ENCODE measurements at regions not wholly inside any gene's neighbourhood (a gene's known extent, or its start where the extent isn't known, plus 50 kb on each side); places are given as distances from the start of the nearest gene placed in this dataset.

DNA sequence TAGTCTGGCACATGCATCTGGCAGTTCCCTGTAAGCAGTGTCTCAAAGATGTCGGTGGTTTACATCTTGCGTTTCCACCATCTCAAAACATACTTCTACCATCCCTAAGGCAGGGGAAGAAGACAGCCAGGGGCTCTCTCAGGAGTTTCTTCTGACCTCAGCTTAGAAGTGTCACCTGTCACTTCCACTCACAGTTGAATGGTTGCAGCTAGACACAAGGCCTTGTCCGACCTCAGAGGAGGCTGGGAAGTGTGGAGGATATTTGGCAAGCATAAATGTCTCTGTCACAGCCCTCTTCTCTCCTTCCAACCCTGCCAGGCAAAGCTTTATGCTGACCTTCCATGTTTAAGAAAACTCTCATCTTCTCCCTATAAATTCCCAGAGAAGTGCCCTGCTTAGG lies 193.3 kb downstream of the HERPUD2 start:
- no peak for DNase-seq (ENCODE audit: low spot score)

DNA sequence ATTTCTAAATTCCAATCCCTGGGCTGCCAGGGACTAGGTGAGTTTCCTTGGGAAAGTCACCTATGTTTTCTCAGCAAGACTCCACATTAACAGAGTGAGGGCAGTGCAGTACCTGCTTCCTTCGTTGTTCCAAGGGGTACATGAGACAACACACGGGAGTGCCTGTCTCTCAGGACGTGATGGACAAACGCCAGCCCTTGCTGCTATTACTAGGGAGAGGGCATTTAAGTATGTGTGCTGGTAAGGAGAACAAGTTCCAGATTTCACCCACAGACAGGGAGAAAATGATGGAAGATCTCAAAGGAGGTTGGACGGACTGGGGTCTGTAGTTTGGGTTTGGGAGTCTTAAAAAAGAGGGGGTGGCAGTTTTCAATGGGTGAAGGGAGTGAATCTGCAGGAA lies 195.7 kb downstream of the HERPUD2 start:
- no peak for DNase-seq (ENCODE audit: low spot score)

DNA sequence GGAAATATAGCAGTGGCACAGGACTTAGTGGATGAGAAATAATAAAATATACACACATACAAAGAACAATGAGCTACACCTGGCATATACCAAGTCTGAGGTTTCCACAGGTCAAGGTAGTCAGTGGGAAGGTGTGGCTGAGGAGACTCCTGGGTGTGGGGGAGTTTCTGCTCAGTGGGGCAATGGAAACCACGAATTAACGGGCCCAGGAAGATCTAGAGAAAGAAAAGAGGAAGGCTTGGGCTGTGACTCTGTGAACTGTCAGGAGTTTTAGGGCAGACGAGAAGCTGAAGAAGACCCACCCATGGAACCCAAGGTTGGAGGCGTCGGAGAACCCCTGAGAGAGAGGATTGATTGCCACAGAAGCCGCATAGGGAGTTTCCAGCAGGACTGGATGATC lies 196.5 kb downstream of the HERPUD2 start:
- no peak for DNase-seq (ENCODE audit: low spot score)

DNA sequence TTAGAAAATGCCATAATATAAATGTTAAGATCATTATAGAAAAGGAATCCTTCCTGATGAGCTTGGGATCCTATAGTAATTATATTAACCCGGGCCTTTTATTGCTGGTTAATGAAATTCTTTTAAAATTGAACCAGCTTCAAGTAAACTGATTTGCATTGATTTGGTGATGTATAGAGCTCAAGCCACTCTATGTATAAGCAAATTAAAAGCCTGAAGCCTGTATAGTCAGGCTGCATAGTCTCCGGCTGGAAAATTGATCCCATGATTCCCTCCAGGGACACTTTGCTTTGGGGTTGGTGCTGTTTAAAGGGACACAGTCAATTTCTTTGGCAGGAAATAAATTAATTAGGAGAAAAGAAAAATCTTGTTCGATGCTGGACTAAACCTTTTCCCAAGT lies 199.1 kb downstream of the HERPUD2 start:
- no peak for DNase-seq (ENCODE audit: low spot score)

DNA sequence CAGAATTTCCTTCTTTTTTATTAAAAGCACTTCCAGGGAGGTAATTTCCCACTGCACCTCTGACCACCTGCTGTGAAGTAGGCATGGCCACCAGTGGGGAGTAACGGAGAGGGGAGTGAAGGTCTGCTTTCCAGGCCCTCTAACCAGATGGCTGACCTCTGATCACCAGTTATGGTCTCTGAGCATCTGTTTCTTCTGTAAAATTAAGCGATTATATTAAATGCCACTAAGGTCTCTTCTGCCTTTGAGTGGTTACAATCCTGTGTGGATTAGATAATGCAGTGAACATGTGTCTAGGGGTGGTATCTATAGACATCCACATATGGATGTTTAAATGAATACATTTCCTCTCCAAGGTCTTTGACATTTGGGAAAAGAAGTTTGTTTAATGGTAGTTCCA lies 199.6 kb downstream of the HERPUD2 start:
- DNase-seq (ENCODE audit: low spot score): no peak

DNA sequence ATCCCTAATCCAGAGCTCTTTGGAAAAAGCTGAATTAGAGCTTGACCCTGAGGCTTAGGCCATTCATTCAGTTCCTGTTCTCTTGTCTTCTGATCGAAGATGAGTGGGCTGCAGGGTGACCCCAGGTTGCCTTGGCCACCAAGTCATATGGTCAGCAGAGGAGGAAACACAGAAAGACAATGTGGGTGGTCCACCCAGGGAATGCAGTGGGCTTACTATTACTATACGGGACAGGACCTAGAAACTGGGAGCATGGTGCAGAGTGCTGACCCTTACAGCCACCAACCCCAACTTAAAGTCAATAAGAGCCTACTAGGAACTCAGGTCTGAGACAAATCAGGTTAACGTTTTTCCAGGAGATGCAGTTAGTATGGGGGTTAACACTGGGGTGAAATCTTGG lies 200.5 kb downstream of the HERPUD2 start:
- no peak for DNase-seq (ENCODE audit: low spot score)

DNA sequence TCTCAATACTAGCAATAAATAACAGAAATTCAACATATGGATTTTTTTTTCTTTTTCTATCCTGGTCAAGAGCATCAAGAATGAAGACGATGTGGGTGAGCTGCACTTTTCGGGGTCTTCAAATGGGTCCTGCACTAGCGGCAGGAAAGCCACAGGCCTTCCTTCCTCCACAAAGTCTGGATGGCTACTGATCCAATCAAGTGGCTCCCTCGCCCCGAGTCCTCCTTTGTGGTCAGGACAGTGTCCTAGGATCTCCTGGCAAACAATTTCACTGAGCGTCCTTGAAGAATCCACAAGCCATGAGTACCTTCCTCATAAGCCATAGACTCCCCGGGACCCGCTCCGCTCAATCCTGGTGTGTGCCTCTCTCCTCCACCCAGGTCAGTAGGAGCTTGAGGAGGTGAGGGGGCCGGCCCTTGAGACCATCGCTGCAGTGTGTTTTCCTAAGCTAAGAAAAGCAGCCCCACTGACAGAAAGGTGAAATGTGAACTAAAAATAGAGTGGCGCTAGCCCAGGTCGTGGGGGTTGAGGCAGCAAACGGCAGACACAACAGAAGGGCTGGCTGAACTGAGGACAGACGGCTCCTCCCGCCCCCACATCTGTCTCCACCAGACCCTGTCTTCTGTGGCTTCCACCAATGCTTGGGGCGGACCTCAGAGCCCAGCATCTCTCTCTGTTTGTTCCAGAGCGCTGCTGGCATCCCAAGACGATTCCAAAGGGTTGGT lies 202.3 kb downstream of the HERPUD2 start:
- no peak for DNase-seq (ENCODE audit: low spot score)

DNA sequence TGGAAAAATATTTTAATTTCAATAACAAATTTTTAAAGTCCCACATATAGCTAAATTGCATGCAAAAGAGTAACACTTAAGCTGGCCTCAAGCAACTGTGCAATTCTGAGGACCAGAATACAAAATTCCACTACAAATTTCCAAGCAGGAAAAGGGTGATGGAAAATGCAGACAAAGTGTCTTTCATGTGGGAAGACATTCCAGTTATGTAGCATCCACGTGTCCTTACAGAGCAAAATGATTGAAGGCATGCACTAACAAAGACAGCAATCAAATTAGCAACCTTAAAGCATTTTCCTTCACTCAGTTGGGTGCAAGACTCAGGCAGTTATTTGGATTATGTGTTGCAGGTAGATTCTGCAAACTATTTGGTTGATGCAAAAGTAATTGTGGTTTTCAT lies 203.7 kb downstream of the HERPUD2 start:
- DNase-seq (ENCODE audit: low spot score): no peak

DNA sequence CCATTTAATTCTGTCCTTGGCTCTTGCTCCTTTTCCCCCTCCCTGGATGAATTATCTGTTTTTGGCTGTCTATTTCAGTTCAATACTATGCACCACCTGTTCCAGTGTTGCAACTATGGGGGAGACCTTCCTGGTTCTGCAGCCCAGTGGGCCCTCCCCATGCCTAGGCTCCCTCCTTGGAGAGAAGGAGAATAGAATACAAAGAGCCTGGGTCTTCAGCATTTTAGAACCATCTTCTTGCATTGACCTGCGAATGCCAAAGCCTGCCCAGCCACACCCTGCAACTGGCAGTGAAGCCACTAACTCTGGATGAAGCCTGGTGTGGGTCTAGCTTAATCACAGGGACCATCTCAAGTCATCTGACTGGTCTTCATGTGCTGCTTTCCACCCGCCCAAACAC lies 207.1 kb downstream of the HERPUD2 start:
- no peak for DNase-seq (ENCODE audit: low spot score)

DNA sequence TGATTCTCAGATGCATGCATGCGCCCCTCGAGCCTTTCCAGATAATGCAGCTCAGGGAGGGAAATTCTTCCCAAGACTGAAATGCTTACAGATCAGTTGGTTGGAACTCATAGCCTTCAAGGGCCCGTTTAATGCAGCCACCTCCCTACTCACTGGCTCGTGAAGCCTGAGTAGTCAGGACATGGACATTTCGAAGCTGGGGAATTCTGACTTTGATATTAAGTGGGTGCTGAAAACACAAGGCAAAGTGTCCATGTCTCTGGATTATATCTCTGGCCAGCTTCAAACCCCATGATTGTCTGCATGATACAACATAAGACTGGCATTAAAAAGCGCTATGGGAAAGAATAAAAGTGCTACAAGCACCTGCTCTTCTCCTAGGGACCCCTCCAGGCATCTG lies 207.5 kb downstream of the HERPUD2 start:
- no peak for DNase-seq (ENCODE audit: low spot score)

DNA sequence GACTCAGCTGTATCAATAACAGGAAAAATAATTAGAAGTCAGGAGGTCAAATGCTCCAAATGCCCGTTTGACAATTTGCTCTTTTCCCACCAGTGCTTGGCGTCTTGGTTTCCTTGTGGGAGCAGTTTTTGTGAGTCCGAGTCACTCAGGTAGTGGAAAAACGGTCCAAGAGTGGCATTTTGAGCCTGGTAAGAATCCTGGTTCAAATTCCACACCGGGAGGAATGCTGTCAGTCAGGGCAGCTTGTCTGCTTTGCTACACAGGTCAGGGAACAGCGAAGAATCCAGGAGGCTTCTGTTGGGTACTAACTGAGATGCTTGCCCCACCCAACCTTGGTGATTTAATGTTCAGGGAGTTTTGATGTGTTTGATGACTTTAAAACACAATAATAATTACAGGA lies 209.5 kb downstream of the HERPUD2 start:
- DNase-seq (ENCODE audit: low spot score): no peak

DNA sequence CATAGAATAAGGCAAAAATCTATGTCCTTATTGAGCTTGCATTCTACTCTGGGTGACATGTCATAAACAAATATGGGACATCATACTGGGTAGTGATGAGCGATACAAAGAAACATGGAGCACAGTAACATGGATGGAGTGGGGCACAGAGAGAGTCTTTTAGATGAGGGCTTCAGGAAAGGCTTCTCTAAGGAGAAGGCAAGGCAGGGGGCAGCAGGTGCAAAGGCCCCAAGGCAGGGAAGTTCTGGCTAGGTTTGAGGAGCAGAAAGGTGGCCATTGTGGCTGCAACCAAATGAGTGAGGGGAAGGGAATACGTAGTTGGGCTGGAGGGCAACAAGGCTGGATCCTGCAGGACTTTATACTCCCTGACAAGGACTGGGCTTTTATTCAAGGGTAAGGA lies 211.4 kb downstream of the HERPUD2 start:
- DNase-seq (ENCODE audit: low spot score): no peak

DNA sequence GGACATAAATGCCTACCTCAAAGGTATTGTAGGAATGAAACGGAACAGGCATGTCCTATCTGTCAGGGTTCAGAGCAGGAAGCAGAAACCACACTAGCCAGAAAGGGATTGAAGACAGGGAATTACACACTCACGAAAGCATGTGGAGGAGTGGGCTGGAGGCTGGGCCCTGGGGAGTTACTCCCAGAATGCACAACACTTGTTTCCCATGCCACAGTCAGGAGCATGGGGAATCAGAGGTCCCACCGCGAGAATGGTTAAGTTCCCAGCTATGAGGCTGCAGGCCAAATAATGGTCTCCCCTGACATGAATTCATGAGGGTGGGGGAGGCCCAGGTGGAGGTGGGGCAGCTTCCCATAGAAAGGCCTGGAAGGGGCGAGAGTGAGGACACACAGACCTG lies 212.7 kb downstream of the HERPUD2 start:
- no peak for DNase-seq (ENCODE audit: low spot score)

DNA sequence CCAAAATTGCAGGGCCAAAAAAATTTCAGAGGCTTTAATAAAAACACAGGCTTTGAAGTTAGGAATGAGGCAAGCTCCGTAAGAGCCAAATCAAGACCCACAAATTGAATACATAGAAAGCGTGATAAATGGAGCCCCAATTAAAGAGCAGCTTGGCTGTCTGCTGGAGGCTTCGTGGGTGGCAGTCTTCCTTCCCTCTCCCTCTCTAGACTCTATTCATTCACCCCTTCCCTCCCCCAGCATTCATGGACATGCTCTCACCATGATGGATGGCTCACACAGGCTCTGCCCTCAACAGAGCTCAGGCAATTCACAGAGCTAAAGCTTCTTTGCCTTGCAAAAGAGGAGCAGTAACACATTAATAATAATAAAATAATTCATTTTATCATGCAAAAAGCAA lies 214.1 kb downstream of the HERPUD2 start:
- no peak for DNase-seq (ENCODE audit: low spot score)

DNA sequence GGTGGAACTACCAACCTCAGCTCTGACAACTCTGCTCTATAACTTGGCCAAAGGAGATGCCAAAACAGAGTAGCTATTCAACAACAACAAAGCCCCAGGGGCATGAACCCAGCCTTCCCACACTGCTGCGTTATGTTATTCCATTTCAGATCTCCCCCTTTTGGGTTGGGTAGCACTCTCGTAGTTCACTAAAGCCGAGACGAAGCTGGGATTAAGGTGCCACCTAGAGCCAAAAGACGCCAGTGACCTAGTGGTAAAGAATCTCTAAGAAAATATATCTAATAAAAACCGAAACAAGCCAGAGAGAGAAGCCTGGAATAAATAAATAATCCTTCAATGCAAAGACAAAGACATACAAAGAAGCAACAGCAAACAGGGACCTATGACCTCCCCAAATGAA lies 217.3 kb downstream of the HERPUD2 start:
- no peak for DNase-seq (ENCODE audit: low spot score)

DNA sequence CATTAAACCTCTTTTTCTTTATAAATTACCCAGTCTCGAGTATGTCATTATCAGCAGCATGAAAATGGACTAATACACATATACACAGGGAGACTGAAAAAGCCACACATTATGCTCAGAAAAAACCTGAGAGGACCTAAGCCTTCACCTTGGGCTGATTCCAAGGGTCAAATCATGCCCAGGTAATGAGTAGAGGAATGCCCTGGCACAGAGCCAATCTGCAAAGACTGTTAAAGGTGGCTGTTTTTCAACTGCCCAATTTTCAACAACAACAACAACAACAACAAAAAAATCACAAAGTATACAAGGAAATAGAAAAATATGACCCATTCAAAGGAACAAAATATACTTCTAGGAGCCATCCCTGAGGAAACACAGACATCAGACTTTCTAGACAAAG lies 220.2 kb upstream of the TBX20 start:
- no peak for DNase-seq (ENCODE audit: low spot score)

DNA sequence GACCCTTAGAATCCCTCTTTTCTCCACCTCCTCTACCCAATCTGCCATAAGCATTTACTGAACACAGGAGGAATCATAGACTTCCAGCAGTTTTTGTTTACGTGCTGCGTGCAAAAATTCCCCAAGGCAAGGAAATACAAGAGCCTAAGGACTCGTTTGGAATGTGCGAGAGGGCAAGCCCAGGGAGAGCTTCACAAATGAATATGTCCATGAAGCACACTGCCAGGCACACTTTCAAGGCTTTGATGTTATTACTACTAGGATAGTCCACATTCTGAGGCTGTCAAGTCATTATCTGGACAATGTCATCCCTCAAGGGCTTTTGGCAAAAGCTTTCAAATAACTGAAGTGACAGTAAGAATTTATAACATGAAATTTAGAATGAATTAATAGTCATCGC lies 214.7 kb upstream of the TBX20 start:
- DNase-seq (ENCODE audit: low spot score): no peak

DNA sequence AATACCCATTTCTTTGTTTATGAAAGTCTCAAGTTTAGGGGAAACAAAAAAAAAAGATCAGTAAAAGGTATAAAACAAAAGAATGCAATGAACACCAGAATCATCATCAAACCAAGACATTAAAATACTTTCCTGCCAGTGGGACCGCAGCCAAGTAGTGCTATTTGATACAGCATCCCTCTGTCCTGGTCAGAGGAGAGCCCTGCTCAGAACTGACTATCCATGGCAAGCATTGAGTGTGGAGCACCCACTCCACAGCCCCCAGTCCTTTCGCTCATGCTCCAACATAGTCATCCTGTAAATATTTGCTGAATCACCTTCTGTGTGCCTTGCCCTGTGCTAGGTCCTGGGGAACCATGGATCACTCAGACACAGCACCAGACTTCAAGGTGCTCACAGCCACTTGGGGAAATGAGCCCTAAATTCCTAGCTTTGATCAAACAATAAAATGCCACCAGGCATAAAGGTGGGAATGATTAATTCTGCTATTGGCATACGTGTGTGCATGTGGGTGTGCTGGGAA lies 213.6 kb upstream of the TBX20 start:
- DNase-seq (ENCODE audit: low spot score): no peak

DNA sequence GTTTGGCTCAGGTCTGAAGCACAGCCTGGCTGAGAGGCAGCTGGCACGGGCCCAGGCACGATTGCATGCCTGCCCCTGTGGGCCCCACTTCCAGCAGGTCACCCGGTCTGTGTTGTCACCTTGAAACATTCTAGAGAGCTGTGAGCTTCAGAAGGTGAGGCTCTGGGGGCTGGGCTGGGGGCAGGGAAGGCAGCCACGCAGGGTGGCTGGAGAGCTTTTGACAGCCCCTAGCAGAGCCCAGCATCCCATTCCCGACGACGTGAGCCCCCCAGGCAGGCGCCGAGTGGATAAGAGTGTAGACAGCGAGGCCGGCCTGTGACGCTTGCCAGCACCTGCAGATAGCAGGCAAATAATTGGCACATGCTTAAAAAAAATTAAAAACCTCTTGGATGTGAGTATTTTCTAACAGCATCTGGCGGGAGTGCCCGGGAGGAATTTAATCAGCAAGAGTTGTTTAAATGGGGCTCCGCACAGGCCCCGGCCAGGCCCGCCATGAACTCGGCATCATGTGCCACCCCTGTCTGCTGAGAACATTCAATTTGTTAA lies 212.0 kb upstream of the TBX20 start:
- no peak for DNase-seq (ENCODE audit: low spot score)

DNA sequence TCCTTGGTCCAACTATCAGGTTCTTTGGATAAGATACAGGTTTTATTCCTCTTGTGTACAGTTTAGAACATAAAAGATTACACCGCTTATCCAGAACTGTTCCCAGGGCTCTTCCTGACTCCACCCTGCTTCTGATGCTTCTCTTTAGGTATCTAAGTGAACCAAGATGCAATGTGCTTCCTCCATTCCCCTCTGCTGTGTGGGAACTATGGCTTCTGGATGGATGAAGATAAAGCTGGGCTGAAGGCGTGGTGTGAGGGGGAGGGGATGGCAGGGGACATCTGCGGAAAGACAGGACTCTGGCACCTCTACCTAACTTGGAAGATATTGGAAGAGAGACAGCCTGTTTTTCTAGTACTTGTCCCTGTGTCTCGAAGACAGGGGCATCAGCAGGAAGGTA lies 209.9 kb upstream of the TBX20 start:
- no peak for DNase-seq (ENCODE audit: low spot score)

DNA sequence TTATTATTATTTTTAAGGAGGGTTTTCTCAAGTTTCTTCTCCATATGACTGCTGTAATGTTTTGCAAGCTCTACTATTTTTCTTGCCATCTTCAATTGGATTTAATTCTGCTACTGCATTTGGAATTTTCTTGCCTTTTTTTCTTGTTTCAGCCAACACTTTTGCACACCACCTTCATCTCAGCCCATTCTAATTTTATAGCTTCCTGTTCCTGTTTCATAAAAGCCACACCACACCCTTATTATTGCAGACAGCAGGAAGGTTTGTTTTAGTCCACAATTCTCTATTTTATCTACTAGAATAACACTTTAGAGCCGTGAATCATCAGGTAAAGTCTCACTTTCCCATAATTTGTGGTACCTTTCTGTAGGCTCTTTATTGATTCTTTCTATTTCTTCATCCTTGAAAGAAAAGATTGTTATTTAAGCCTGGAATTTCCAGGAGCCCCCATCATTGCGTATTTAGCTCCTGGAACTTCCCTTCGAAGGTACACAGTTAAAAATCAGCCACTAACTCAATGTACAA lies 209.3 kb upstream of the TBX20 start:
- DNase-seq (ENCODE audit: low spot score): no peak

DNA sequence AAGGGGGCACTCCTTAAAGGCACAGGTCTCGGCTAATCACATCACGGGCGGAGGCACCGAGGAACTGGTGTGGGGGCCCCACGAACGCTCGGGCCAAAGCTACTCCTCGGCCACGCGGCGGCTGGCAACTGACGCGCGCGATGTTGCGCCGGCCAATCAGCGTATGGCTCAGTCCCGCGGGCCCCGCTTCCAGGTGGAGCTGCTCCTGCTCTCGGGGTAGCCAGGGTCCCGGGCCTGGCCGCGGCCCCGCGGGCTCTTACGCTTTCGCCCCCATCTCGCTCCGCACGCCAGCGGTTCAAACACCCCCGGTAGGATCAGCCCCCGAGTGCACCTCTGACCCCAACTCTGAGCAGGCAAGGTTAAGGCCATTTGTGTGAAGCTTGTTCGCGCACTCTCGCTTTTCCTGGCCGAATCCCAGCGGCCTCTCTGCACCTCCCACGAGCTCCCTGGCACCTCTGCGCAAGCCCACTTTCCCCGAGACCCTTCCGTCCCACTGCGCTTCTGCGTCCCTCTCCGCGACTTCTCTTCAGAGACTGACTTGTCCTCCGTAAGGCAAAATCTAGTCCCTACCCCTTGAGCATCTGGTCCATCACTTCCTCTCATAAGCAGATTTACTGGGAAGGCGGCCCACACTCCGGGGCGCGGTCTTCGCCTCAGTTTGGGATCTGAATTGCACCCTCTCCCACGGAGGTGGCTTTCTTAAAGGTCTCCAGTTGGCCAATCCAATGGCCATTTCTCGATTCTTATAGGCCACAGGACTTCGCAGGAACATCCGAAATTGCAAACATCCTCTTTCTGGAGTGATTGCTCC lies 200.9 kb upstream of the TBX20 start:
- no peak for DNase-seq (ENCODE audit: low spot score)

Measured in AG08396 (cell line).